HEK293 (cell line): ENCODE measurements at regions not wholly inside any gene's neighbourhood (a gene's known extent, or its start where the extent isn't known, plus 50 kb on each side); places are given as distances from the start of the nearest gene placed in this dataset.

ENCODE experiments used
- ZNF776 ChIP-seq: fragments of 450-650 bp; formaldehyde crosslinking; IDR thresholded peaks from 2 replicates; pipeline ENCODE4 v1.5.0; 2017; ENCODE audit warnings: missing biosample characterization, missing genetic modification characterization, borderline replicate concordance
- TF ChIP-seq, protein P1 (sequence below): fragments of 450-650 bp; formaldehyde crosslinking; IDR thresholded peaks from 2 replicates; pipeline ENCODE4 v1.5.1; 2016; ENCODE audit warnings: missing biosample characterization, missing genetic modification characterization

DNA sequence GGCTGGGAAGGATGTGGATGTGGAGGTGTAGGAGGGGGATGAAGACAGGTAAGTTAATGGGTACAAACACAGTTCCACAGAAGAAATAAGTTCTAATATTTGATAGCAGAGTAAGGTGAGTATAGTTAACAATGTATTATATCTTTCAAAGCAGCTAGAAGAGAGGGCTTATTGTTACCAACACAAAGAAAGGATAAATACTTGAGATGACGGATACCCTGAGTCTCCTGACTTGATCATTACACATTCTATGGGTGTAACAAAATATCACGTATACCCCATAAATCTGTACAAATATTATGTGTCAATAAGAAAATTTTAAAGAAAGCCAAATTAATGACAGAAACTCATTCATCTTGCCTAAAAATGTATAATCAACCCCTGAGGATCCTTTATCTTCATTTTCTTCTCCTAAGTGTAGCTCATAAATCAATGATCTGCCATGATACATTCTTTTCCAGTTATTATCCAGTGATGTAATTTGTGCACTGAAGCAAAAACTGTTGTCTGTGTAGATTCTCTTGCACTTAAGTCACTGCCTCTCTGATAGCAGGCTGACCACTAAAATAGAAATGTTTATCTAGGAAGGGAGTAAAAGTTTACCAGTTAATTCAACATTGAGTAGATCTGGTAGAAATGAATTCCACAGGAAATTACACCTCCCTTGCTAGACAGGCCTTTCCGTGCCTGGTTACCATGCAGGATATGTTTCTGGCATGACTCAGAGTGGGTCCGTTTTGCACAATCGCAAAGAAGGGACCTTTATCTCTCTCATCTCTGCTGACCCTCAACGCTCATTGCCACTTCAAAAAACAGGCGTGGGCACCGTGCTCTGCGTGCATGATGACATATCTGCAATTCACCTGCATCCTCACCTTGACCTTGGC lies 249.7 kb upstream of the NCKAP5 start:
- no peak for TF ChIP-seq ZNF776 (tag by site-specific recombination)
- TF ChIP-seq, protein P1, sequence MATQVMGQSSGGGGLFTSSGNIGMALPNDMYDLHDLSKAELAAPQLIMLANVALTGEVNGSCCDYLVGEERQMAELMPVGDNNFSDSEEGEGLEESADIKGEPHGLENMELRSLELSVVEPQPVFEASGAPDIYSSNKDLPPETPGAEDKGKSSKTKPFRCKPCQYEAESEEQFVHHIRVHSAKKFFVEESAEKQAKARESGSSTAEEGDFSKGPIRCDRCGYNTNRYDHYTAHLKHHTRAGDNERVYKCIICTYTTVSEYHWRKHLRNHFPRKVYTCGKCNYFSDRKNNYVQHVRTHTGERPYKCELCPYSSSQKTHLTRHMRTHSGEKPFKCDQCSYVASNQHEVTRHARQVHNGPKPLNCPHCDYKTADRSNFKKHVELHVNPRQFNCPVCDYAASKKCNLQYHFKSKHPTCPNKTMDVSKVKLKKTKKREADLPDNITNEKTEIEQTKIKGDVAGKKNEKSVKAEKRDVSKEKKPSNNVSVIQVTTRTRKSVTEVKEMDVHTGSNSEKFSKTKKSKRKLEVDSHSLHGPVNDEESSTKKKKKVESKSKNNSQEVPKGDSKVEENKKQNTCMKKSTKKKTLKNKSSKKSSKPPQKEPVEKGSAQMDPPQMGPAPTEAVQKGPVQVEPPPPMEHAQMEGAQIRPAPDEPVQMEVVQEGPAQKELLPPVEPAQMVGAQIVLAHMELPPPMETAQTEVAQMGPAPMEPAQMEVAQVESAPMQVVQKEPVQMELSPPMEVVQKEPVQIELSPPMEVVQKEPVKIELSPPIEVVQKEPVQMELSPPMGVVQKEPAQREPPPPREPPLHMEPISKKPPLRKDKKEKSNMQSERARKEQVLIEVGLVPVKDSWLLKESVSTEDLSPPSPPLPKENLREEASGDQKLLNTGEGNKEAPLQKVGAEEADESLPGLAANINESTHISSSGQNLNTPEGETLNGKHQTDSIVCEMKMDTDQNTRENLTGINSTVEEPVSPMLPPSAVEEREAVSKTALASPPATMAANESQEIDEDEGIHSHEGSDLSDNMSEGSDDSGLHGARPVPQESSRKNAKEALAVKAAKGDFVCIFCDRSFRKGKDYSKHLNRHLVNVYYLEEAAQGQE (tag by site-specific recombination): no peak
